GM06990 (cell line): ENCODE measurements at regions not wholly inside any gene's neighbourhood (a gene's known extent, or its start where the extent isn't known, plus 50 kb on each side); places are given as distances from the start of the nearest gene placed in this dataset.

Source experiments
- DNase-seq: peaks from one replicate; pipeline ENCODE4 v3.0.0-alpha.2; 2011; ENCODE audit not compliant: insufficient read length; ENCODE audit errors: extremely low read depth
- H3K27me3 ChIP-seq: replicated peaks from 2 replicates; pipeline ENCODE4 v1.6.0; 2011; ENCODE audit warnings: low read length; ENCODE audit not compliant: control insufficient read depth, insufficient read depth
- H3K36me3 ChIP-seq: 2 replicates; pipeline ENCODE4 v1.5.1; 2011; ENCODE audit warnings: low read length; ENCODE audit not compliant: control insufficient read depth, insufficient read depth
- H3K4me3 ChIP-seq: replicated peaks from 2 replicates; pipeline ENCODE4 v1.5.1; 2011; ENCODE audit warnings: low read depth, mild to moderate bottlenecking, control low read depth, low read length
- CTCF ChIP-seq: IDR thresholded peaks from 2 replicates; pipeline ENCODE4 v1.5.1; 2011; ENCODE audit warnings: low read length, control low read depth, mild to moderate bottlenecking, inconsistent platforms; ENCODE audit not compliant: insufficient read depth, poor library complexity, severe bottlenecking

DNA sequence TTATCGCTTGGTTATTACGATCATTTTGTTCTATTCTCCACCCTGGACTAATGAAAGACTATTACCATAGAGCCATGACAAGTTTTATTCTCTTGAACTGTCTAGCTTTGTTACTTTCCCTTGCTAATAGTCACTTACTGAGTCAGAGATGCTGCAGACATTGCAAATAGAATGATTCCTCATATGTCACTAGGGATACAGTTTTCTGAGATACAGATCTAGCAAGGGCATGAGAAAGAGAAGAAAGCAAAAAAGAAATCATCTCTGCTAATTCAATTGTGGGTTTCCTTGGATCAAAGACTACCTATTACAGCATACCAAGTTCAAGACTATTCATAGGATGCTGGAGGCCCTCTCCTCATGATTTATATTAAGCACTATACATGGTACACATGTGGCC, 204.3 kb downstream of the MBL2 start:
- H3K27me3 ChIP-seq = no peaks in the 10 kb centered on the region
- H3K4me3 ChIP-seq = no peak overlapping the region
- no peaks in the 10 kb centered on the region for H3K36me3 ChIP-seq
- no peak for DNase-seq
- no peak for TF ChIP-seq CTCF

- Histone ChIP-seq H3K36me3 (no peaks in the 10 kb centered on the region), H3K4me3 (no peak overlapping the region), H3K27me3 (no peaks in the 10 kb centered on the region)
- no peak for TF ChIP-seq CTCF
- DNase-seq = no peak
Observed at GRCh38 chr10:52570490-52570889, 202.1 kb downstream of the MBL2 start.

GRCh38 chr10:52571018-52571417, 201.6 kb downstream of the MBL2 start:
- DNase-seq = no peak
- TF ChIP-seq CTCF = no peak
- Histone ChIP-seq H3K36me3 (no peaks in the 10 kb centered on the region), H3K27me3 (no peaks in the 10 kb centered on the region), H3K4me3 (no peak overlapping the region)

DNA sequence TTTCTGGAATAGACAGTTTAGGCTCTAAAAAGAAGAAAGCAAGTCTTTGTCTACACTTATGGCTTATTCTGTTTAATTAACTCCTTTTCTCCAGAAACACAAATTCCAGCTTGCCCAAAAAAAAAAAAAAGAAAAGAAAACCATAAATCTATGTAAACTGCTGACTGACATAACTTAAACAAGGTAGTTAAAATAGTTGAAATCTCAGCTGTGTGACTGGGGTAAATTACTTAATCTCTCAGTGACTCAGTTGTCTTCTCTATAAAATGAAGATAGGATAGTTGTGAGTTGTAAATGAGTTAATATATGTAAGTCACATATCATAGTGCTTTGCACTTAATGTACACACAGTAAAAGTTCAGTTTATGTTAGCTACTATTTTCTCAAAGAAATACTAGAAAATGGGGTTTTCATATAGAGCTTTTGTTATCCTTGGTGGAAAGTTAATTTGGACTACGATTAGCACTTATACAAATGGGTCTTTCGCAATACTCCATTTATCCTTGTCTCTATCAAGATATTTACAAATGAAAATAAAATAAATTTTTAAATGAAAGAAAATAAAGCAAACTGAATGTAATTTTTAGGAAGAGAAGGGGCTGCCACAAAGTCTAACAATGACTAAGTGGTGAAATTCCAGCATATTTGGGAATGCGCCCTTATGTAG, 200.9 kb downstream of the MBL2 start:
- DNase-seq = no peak
- Histone ChIP-seq H3K4me3 (no peak overlapping the region), H3K27me3 (no peaks in the 10 kb centered on the region), H3K36me3 (no peaks in the 10 kb centered on the region)
- TF ChIP-seq CTCF = no peak

DNA sequence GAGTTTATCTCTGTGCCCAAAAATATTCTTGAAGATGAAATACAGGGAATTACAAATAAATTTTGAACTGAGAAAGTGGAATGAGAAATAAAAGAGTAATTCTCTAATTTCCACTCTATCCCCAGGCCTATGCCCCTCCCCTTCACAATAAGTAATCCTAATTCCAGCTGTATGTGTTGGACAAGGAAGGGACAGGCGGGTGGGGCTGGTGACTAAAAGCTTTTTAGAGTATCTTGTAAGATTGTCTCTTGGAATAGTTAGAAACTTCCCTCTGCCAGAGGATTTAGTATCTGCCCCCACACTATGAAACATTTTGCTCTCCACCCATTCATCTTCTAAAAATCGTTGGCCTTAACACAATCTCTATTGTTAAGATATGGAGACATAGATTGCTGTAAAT, 199.2 kb downstream of the MBL2 start:
- Histone ChIP-seq H3K27me3 (no peaks in the 10 kb centered on the region), H3K4me3 (no peak overlapping the region), H3K36me3 (no peaks in the 10 kb centered on the region)
- no peak for DNase-seq
- no peak for TF ChIP-seq CTCF

DNA sequence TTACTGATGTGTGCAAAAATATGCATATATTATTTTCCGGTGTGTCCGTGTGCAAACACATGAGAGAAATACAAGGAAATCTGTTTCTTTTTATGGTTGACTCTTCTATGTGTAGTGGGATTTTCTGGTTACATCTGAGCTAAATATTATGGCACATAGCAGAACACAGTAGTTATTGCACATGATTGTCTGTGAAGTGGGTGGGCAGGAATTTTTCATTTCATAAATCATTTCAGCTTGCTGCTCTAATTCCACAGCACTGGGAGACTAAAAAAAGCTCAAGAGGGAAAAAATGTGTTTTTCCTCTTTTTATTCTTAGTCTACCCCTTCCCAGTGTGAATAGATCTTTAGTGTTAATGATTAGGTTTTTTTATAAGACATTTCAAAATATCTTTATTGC, 197.9 kb downstream of the MBL2 start:
- H3K4me3 ChIP-seq = no peak overlapping the region
- no peak for TF ChIP-seq CTCF
- DNase-seq = no peak
- no peaks in the 10 kb centered on the region for H3K27me3 ChIP-seq
- H3K36me3 ChIP-seq = no peaks in the 10 kb centered on the region
